T-cell (primary cell): ENCODE measurements at regions not wholly inside any gene's neighbourhood (a gene's known extent, or its start where the extent isn't known, plus 50 kb on each side); places are given as distances from the start of the nearest gene placed in this dataset.

ENCODE experiments used
- ATAC-seq, 4 experiments: fragments of 200-7000 bp in 3 of 4; fragments of 150-1000 bp in 1 of 4; cut with Tn5 transposase; replicated peaks in 1 of 4; 1 replicate in 3 of 4; 2 replicates in 1 of 4; pipeline ENCODE4 v1.10.0; 2021; ENCODE audit warnings: moderate library complexity in 3 of 4, mild to moderate bottlenecking in 2 of 4, moderate number of reproducible peaks in 1 of 4
- CTCF ChIA-PET, 2 donors: fragments of 300-600 bp; sonication (Branson Sonifier 250); formaldehyde crosslinking; loops; one replicate each; lab custom pipeline; 2022; ENCODE audit warnings: antibody characterized with exemption in 2 of 2; lab: Charles Lee
- POLR2A ChIA-PET, 2 donors: fragments of 300-600 bp; sonication (Branson Sonifier 250); formaldehyde crosslinking; loops; one replicate each; lab custom pipeline; 2022; ENCODE audit warnings: antibody characterized with exemption in 2 of 2; lab: Charles Lee
- DNase-seq, 35 experiments: peaks; one replicate each; pipeline versions ENCODE4 v3.0.0 to v3.0.0-alpha.2; 2013 to 2023
- H3K27ac ChIP-seq: one replicate; pipeline ENCODE4 v1.5.1; 2013; ENCODE audit warnings: low read length
- H3K27me3 ChIP-seq, 2 experiments: replicated peaks in 1 of 2; 1 replicate in 1 of 2; 2 replicates in 1 of 2; pipeline versions ENCODE4 v1.6.1 to v1.7.0; 2013; ENCODE audit warnings: low read length in 1 of 2, mixed read lengths in 1 of 2; ENCODE audit not compliant: control insufficient read depth in 2 of 2, insufficient read depth in 2 of 2; ENCODE audit errors: extremely low read depth in 1 of 2
- H3K36me3 ChIP-seq, 2 donors: 1 replicate in 1 of 2; 2 replicates in 1 of 2; pipeline versions ENCODE4 v1.6.1 to v1.7.0; 2013; ENCODE audit warnings: low read length in 1 of 2; ENCODE audit not compliant: control insufficient read depth in 2 of 2, insufficient read depth in 1 of 2; ENCODE audit errors: extremely low read depth in 1 of 2
- H3K4me1 ChIP-seq, 2 experiments: 1 replicate in 1 of 2; 2 replicates in 1 of 2; pipeline versions ENCODE4 v1.6.1 to v1.7.0; 2013; ENCODE audit warnings: low read length in 2 of 2, mixed read lengths in 1 of 2; ENCODE audit not compliant: insufficient read depth in 2 of 2, control insufficient read depth in 1 of 2; ENCODE audit errors: extremely low read depth in 1 of 2
- H3K4me3 ChIP-seq, 2 donors: 1 replicate in 1 of 2; 2 replicates in 1 of 2; pipeline versions ENCODE4 v1.5.1 to v1.7.0; 2013; ENCODE audit warnings: mild to moderate bottlenecking in 2 of 2, low read length in 1 of 2, moderate library complexity in 1 of 2; ENCODE audit not compliant: control insufficient read depth in 1 of 2; ENCODE audit errors: extremely low read depth in 1 of 2
- H3K9me3 ChIP-seq: 2 replicates; pipeline ENCODE4 v1.7.0; 2013
- H3K27ac Mint-ChIP-seq, 2 donors: one replicate each; pipeline ENCODE4 v1.8.0; 2020 to 2021; ENCODE audit warnings: mild to moderate bottlenecking in 2 of 2, mixed read lengths in 2 of 2
- H3K27me3 Mint-ChIP-seq, 2 donors: one replicate each; pipeline ENCODE4 v1.8.0; 2021 to 2022; ENCODE audit warnings: mixed read lengths in 2 of 2
- H3K36me3 Mint-ChIP-seq: one replicate; pipeline ENCODE4 v1.8.0; 2021; ENCODE audit warnings: mixed read lengths
- H3K4me1 Mint-ChIP-seq, 3 donors: one replicate each; pipeline ENCODE4 v1.8.0; 2020 to 2022; ENCODE audit warnings: mixed read lengths in 3 of 3, mild to moderate bottlenecking in 1 of 3
- H3K4me3 Mint-ChIP-seq, 3 donors: one replicate each; pipeline ENCODE4 v1.8.0; 2020 to 2022; ENCODE audit warnings: mild to moderate bottlenecking in 3 of 3, mixed read lengths in 3 of 3, moderate library complexity in 3 of 3
- H3K9me3 Mint-ChIP-seq, 3 donors: one replicate each; pipeline ENCODE4 v1.8.0; 2020 to 2022; ENCODE audit warnings: mixed read lengths in 3 of 3
- WGBS: methylation state at CpG from one replicate; pipeline ENCODE4 v1.1.5; 2013; ENCODE audit warnings: missing lambda C conversion rate; ENCODE audit not compliant: insufficient coverage; 5-methylcytosine and 5-hydroxymethylcytosine counted together

DNA sequence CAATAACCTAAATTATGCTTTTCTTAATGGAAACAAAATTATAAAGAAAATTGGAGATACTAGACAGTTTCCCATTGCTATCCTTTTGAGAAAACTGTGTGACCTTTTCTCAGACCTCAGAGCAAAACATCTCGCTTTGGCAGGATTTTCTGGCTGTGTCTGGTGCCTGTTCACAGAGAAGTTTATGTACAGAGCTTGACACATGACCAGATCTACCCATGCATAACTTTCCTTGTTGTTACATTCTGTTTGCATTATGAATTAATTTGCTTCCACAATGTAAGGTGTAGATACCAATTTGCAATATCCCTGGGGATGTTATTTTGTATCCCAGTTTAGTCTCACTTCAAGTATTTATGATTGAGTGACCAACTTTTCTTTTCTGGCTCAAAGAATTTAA is 565.0 kb downstream of the XPNPEP1 start:
- Mint-ChIP-seq H3K9me3 (peaks cover 0 to 10% (median 4%) of the 10 kb centered on the region in 3 donors), H3K4me1 (no peaks in the 10 kb centered on the region), H3K36me3 (no peaks in the 10 kb centered on the region), H3K27ac (no peak overlapping the region), H3K27me3 (no peaks in the 10 kb centered on the region), H3K4me3 (no peak overlapping the region)
- WGBS, result 50% methylated on average over 1 of the region's 1 CpG
- H3K9me3 ChIP-seq, result no peaks in the 10 kb centered on the region
- DNase-seq, result no peak
- H3K27me3 ChIP-seq, result no peaks in the 10 kb centered on the region
- H3K36me3 ChIP-seq, result no peaks in the 10 kb centered on the region
- ChIA-PET CTCF (no interaction called here), POLR2A (no interaction called here)
- H3K4me3 ChIP-seq, result no peak overlapping the region
- H3K27ac ChIP-seq, result no peak overlapping the region
- no peak for ATAC-seq
- H3K4me1 ChIP-seq, result no peaks in the 10 kb centered on the region

DNA sequence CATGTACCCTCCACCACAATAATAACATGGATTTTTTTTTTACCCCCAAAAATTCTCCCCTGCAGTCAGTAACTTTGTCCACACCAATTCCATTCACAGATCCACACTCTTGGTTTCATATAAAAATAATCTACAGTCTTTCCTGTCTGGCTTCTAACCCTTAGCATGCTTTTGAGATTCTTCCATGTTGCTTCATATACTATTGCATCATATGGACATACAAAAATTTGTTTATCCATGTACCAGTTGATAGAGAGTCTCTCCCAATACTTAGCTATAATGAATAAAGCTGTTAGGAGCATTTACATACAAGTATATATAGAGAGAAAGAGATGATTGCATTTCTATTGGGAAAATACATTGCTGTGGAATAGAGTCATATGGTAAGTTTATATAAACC is 575.0 kb downstream of the XPNPEP1 start:
- Histone ChIP-seq H3K27me3 (no peaks in the 10 kb centered on the region), H3K4me3 (no peak overlapping the region), H3K36me3 (no peaks in the 10 kb centered on the region), H3K4me1 (no peaks in the 10 kb centered on the region), H3K27ac (no peak overlapping the region), H3K9me3 (no peaks in the 10 kb centered on the region)
- DNase-seq, result no peak
- CTCF ChIA-PET, result no interaction called here
- no peaks in the 10 kb centered on the region for H3K27me3 Mint-ChIP-seq
- ATAC-seq, result no peak
- H3K36me3 Mint-ChIP-seq, result no peaks in the 10 kb centered on the region
- H3K4me3 Mint-ChIP-seq, result no peak overlapping the region
- no peaks in the 10 kb centered on the region for H3K4me1 Mint-ChIP-seq
- POLR2A ChIA-PET, result no interaction called here
- H3K9me3 Mint-ChIP-seq, result peaks cover 5 to 21% (median 19%) of the 10 kb centered on the region in 3 donors
- H3K27ac Mint-ChIP-seq, result no peak overlapping the region

DNA sequence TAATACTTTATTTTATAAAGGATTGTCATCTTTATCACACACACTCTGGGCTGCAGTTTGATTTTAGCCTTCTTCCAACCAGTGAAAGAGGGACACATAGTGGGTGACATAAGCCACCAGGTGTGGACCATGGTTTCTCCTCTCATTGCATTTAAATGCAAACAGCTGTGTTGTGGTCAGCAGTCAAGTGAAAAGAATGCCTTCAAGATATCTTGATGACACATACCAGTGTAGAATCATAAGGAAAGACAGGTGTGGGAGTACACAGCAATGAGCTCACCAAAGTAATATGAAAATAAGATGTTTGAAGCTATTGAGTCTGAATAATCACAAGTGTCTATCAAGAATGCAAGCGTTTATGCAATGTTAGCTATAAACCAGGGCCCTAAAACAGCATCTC is 580.0 kb downstream of the XPNPEP1 start:
- H3K9me3 ChIP-seq, result no peaks in the 10 kb centered on the region
- 83% methylated on average over 1 of the region's 1 CpG for WGBS
- no peaks in the 10 kb centered on the region for H3K27me3 Mint-ChIP-seq
- H3K27ac ChIP-seq, result no peak overlapping the region
- no peak overlapping the region for H3K27ac Mint-ChIP-seq
- ChIA-PET POLR2A (no interaction called here), CTCF (no interaction called here)
- no peaks in the 10 kb centered on the region for H3K36me3 Mint-ChIP-seq
- H3K4me3 Mint-ChIP-seq, result no peak overlapping the region
- H3K9me3 Mint-ChIP-seq, result peaks cover 3 to 13% (median 11%) of the 10 kb centered on the region in 3 donors
- H3K36me3 ChIP-seq, result no peaks in the 10 kb centered on the region
- no peaks in the 10 kb centered on the region for H3K4me1 ChIP-seq
- H3K4me1 Mint-ChIP-seq, result no peaks in the 10 kb centered on the region
- H3K27me3 ChIP-seq, result no peaks in the 10 kb centered on the region
- ATAC-seq (no peak), DNase-seq (no peak)
- H3K4me3 ChIP-seq, result no peak overlapping the region

DNA sequence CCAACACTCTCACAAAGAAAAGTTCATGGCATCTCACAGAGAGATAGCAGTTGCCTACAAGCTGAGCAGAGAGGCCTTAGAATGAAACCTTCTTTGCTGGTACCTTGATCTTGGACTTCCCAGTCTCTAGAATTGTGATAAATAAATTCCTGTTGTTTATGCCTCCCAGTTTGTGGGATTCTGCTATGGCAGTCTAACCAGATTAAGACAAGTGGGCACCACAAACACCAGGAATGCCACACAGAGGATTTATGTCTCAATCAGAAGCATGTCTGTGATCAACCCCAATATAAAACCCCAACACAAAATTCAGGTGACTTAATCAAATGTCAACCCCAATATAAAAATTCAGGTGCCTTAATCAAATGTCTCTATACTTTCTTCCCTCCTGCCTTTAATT is 581.3 kb downstream of the XPNPEP1 start:
- ATAC-seq, result no peak
- Histone ChIP-seq H3K36me3 (no peaks in the 10 kb centered on the region), H3K27ac (no peak overlapping the region), H3K27me3 (no peaks in the 10 kb centered on the region), H3K4me3 (no peak overlapping the region), H3K9me3 (no peaks in the 10 kb centered on the region), H3K4me1 (no peaks in the 10 kb centered on the region)
- CTCF ChIA-PET, result no interaction called here
- H3K27ac Mint-ChIP-seq, result no peak overlapping the region
- no peak overlapping the region for H3K4me3 Mint-ChIP-seq
- no peaks in the 10 kb centered on the region for H3K27me3 Mint-ChIP-seq
- POLR2A ChIA-PET, result no interaction called here
- peaks cover 3 to 17% (median 16%) of the 10 kb centered on the region in 3 donors for H3K9me3 Mint-ChIP-seq
- H3K36me3 Mint-ChIP-seq, result no peaks in the 10 kb centered on the region
- DNase-seq, result no peak
- no peaks in the 10 kb centered on the region for H3K4me1 Mint-ChIP-seq

DNA sequence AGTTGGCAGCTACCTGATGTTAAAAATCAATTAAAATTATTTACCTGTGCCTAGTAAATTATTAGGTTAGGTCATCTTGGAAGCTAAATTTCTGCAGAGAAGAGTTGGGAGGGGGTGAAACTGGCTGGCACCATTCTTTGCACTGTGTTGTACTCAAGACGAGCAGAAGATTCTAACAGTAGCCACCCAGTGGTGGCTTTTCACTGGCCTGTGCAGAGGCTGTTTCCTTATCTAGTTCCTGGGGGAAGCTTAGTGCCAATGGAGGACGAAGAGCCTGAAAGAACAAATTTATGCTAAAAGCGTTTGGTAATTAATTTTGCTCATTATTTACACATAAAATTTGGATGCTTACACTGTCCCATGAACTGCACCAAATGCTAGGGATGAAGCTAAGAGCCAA is 595.3 kb downstream of the XPNPEP1 start:
- Mint-ChIP-seq H3K27me3 (no peaks in the 10 kb centered on the region), H3K9me3 (peaks cover 3 to 12% (median 8%) of the 10 kb centered on the region in 3 donors), H3K36me3 (no peaks in the 10 kb centered on the region), H3K27ac (no peak overlapping the region), H3K4me3 (no peak overlapping the region), H3K4me1 (no peaks in the 10 kb centered on the region)
- CTCF ChIA-PET, result no interaction called here
- POLR2A ChIA-PET, result no interaction called here
- no peak overlapping the region for H3K27ac ChIP-seq
- no peaks in the 10 kb centered on the region for H3K9me3 ChIP-seq
- DNase-seq (no peak), ATAC-seq (no peak)
- no peaks in the 10 kb centered on the region for H3K4me1 ChIP-seq
- no peaks in the 10 kb centered on the region for H3K36me3 ChIP-seq
- H3K27me3 ChIP-seq, result no peaks in the 10 kb centered on the region
- WGBS, result 29% methylated on average over 1 of the region's 3 CpGs
- no peak overlapping the region for H3K4me3 ChIP-seq

DNA sequence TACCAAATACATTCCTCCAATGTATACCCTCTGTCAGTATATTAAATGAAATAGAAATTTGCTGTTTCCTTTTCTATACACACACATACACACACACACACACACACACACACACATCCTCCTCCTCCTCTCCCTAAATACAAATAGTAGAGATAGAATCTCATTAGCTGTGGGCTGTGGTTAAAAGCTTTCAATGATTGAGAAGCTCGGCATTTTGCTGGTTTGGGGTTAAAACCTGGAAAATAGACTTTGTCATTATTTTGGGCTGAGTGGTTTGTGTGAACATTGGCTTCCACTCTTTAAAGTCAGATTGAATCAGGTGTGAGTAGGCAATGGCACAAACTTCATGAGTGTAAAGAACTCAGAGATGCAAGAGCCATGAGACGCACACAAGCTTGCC is 596.0 kb downstream of the XPNPEP1 start:
- no peak overlapping the region for H3K27ac Mint-ChIP-seq
- H3K27ac ChIP-seq, result no peak overlapping the region

DNA sequence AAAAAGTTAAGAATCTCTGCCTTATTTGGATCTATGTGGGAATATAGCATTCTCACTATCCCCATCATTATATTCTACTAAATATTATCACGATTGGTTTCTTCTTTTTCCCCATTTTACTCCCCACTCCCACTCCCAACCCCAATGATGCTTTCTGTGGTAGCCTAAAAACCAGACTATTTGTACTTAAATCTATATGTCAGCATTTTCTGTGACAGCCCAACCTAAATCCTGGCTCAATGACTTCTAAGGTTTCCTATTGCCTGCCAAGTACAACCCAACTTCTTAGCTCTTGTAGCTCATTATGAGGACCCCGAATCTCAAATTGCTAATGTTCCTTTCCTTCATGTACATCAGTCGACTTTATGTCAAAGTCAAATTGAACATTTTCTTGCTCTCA is 598.6 kb downstream of the XPNPEP1 start:
- Mint-ChIP-seq H3K27ac (no peak overlapping the region), H3K36me3 (no peaks in the 10 kb centered on the region), H3K9me3 (peaks cover 9 to 26% (median 10%) of the 10 kb centered on the region in 3 donors), H3K27me3 (no peaks in the 10 kb centered on the region), H3K4me3 (no peak overlapping the region), H3K4me1 (no peaks in the 10 kb centered on the region)
- ChIA-PET CTCF (no interaction called here), POLR2A (no interaction called here)
- WGBS, result 82% methylated on average over 2 of the region's 3 CpGs
- H3K9me3 ChIP-seq, result no peaks in the 10 kb centered on the region
- no peak for ATAC-seq
- DNase-seq, result no peak
- no peaks in the 10 kb centered on the region for H3K4me1 ChIP-seq
- H3K27ac ChIP-seq, result no peak overlapping the region
- no peak overlapping the region for H3K4me3 ChIP-seq
- no peaks in the 10 kb centered on the region for H3K27me3 ChIP-seq
- H3K36me3 ChIP-seq, result no peaks in the 10 kb centered on the region

More for the DNA sequence above, 596.0 kb downstream of the XPNPEP1 start:
- Mint-ChIP-seq H3K36me3 (no peaks in the 10 kb centered on the region), H3K9me3 (peaks cover 3 to 9% (median 7%) of the 10 kb centered on the region in 3 donors), H3K27me3 (no peaks in the 10 kb centered on the region), H3K4me3 (no peak overlapping the region), H3K4me1 (no peaks in the 10 kb centered on the region)
- WGBS, result no CpG with 5 or more reads among the region's 2 CpGs
- Histone ChIP-seq H3K9me3 (no peaks in the 10 kb centered on the region), H3K36me3 (no peaks in the 10 kb centered on the region), H3K4me1 (no peaks in the 10 kb centered on the region), H3K27me3 (no peaks in the 10 kb centered on the region), H3K4me3 (no peak overlapping the region)
- ATAC-seq, result no peak
- ChIA-PET POLR2A (no interaction called here), CTCF (no interaction called here)
- no peak for DNase-seq
